Panc1 (cell line): ENCODE measurements at regions not wholly inside any gene's neighbourhood (a gene's known extent, or its start where the extent isn't known, plus 50 kb on each side); places are given as distances from the start of the nearest gene placed in this dataset.

ENCODE experiments used
- ATAC-seq: fragments of 200-7000 bp; cut with Tn5 transposase; 2 replicates; pipeline ENCODE4 v1.9.1; 2020; ENCODE audit warnings: mild to moderate bottlenecking, moderate library complexity
- BruUV-seq: library from RNA; stranded (reverse); fragments of 400-500 nt; replicated peaks from 2 replicates; lab custom pipeline; 2021; lab: Mats Ljungman, UMichigan
- CTCF ChIA-PET: fragments of 300-600 bp; sonication (Branson Sonifier 250); formaldehyde crosslinking; loops from one replicate; lab custom pipeline; 2022; ENCODE audit warnings: antibody characterized with exemption; lab: Charles Lee
- POLR2A ChIA-PET: fragments of 300-600 bp; sonication (Branson Sonifier 250); formaldehyde crosslinking; loops from one replicate; lab custom pipeline; 2022; ENCODE audit warnings: antibody characterized with exemption; lab: Charles Lee
- DNase-seq: peaks from one replicate; pipeline ENCODE4 v3.0.0-alpha.2; 2010; ENCODE audit warnings: low read depth, low spot score
- H3K27ac ChIP-seq: 2 replicates; pipeline ENCODE4 v1.5.1; 2011; ENCODE audit warnings: mild to moderate bottlenecking, low read length, inconsistent platforms
- H3K27me3 ChIP-seq: fragments of 200-500 bp; sonication (Bioruptor generic); 2 replicates; pipeline ENCODE4 v1.6.0; 2014; ENCODE audit warnings: low read length, inconsistent platforms; ENCODE audit not compliant: control insufficient read depth, insufficient read depth
- H3K36me3 ChIP-seq: fragments of 200-500 bp; sonication (Bioruptor generic); 2 replicates; pipeline ENCODE4 v1.5.1; 2014; ENCODE audit warnings: inconsistent platforms, mild to moderate bottlenecking, low read length, moderate library complexity; ENCODE audit not compliant: control insufficient read depth, insufficient read depth
- H3K4me1 ChIP-seq: 2 replicates; pipeline ENCODE4 v1.5.1; 2011; ENCODE audit warnings: inconsistent platforms, mild to moderate bottlenecking, low read length, moderate library complexity; ENCODE audit not compliant: control insufficient read depth, insufficient read depth
- H3K4me3 ChIP-seq, 2 experiments: 2 replicates each; pipeline ENCODE4 v1.5.1; 2011 to 2012; ENCODE audit warnings: low read depth in 2 of 2, low read length in 2 of 2, mild to moderate bottlenecking in 2 of 2, inconsistent platforms in 1 of 2, moderate library complexity in 1 of 2
- H3K9me3 ChIP-seq: fragments of 200-500 bp; sonication (Bioruptor generic); 2 replicates; pipeline ENCODE4 v1.5.1; 2014; ENCODE audit warnings: low read depth, mild to moderate bottlenecking, inconsistent platforms, low read length, moderate library complexity; ENCODE audit not compliant: control insufficient read depth, insufficient read depth
- CTCF ChIP-seq: fragments of 450-650 bp; IDR thresholded peaks from 2 replicates; pipeline ENCODE4 v1.5.1; 2017; ENCODE audit warnings: mild to moderate bottlenecking
- POLR2AphosphoS5 ChIP-seq: IDR thresholded peaks from 2 replicates; pipeline ENCODE4 v1.6.1; 2012; ENCODE audit warnings: mild to moderate bottlenecking, low read depth, low read length, moderate library complexity
- REST ChIP-seq, 2 experiments: IDR thresholded peaks; 2 replicates each; pipeline ENCODE4 v1.6.1; 2011 to 2012; ENCODE audit warnings: low read depth in 2 of 2, control low read depth in 1 of 2, low read length in 1 of 2, mild to moderate bottlenecking in 1 of 2, moderate library complexity in 1 of 2; ENCODE audit not compliant: insufficient read depth in 1 of 2
- SIN3A ChIP-seq: IDR thresholded peaks from 2 replicates; pipeline ENCODE4 v1.6.1; 2012; ENCODE audit warnings: low read depth, mild to moderate bottlenecking, low read length, moderate library complexity, borderline replicate concordance; ENCODE audit not compliant: insufficient read depth
- TCF7L2 ChIP-seq: IDR thresholded peaks from 2 replicates; pipeline ENCODE4 v1.6.1; 2011; ENCODE audit warnings: mild to moderate bottlenecking, low read depth, low read length, inconsistent platforms
- in situ Hi-C: cut with HindIII; loops from 2 replicates; pipeline ENCODE4 v1.10.0; 2016; ENCODE audit warnings: low sequenced_read_pairs, low pct_unique_long_range_greater_than_20kb
- intact Hi-C: fragments of 100-400 bp; cut with micrococcal nuclease; formaldehyde crosslinking; loops from one replicate; pipeline ENCODE4 v1.10.0; 2022; ENCODE audit not compliant: unreplicated experiment

- ChIA-PET POLR2A (no interaction called here), CTCF (no interaction called here)
- TF ChIP-seq TCF7L2: no peak
- TF ChIP-seq POLR2AphosphoS5: no peak
- TF ChIP-seq REST (IDR thresholded peaks at IDR 0.05; ENCODE audit: insufficient read depth in 1 of 2, low read depth in 2 of 2, low read length in 1 of 2): no peak
- no peak for TF ChIP-seq CTCF
- in situ Hi-C loops (no loop called here), intact Hi-C loops (loop anchor here (10.0 kb wide), 1 partner anchor 61 kb away; no protein-coding TSS in a partner anchor)
- Histone ChIP-seq H3K27ac (no peak overlapping the region), H3K9me3 (no peaks in the 10 kb centered on the region), H3K27me3 (no peaks in the 10 kb centered on the region), H3K4me3 (no peak overlapping the region), H3K36me3 (no peaks in the 10 kb centered on the region), H3K4me1 (no peaks in the 10 kb centered on the region)
- DNase-seq (no peak), ATAC-seq (no peak)
- no TSS peak for BruUV-seq
These were observed 193.0 kb upstream of the DPYD start for GRCh38 chr1:98113811-98114210.

- CTCF ChIA-PET: no interaction called here
- POLR2A ChIA-PET: no interaction called here
- DNase-seq (no peak), ATAC-seq (no peak)
- Histone ChIP-seq H3K9me3 (peaks cover 4% of the 10 kb centered on the region; the same call in 1 of the 2 replicates), H3K27ac (no peak overlapping the region), H3K4me3 (no peak overlapping the region), H3K36me3 (no peaks in the 10 kb centered on the region), H3K27me3 (no peaks in the 10 kb centered on the region), H3K4me1 (no peaks in the 10 kb centered on the region)
- no TSS peak for BruUV-seq
- in situ Hi-C loops (no loop called here), intact Hi-C loops (loop anchor here (10.0 kb wide), 1 partner anchor 62 kb away; no protein-coding TSS in a partner anchor)
- TF ChIP-seq CTCF (no peak), SIN3A (no peak)
These were observed 191.8 kb upstream of the DPYD start for GRCh38 chr1:98112626-98113025.
